ENCODE measurements at regions not wholly inside any gene's neighbourhood (a gene's known extent, or its start where the extent isn't known, plus 50 kb on each side); places are given as distances from the start of the nearest gene placed in this dataset.

DNA sequence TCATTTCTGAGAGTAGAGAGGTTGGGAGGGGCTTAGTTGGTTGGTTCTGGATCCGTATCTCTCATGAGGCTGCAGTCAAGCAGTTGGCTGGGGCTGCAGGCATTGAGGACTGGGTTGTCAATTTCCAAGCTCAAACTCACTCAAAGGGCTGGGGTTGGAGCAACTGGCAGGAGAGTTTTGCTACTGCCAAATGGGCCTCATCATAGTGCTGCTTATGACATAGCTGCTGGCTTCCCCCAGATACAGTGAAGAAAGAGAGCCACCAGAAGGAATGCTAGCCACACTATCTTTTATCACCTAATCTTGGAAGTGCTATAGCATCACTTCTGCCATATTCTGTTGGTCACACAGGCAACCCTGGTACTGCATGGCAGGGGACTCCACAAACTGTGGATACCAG is 363.5 kb upstream of the USP24 start:
- no peaks in the 10 kb centered on the region for H3K9me3 ChIP-seq
- TF ChIP-seq, protein P1, sequence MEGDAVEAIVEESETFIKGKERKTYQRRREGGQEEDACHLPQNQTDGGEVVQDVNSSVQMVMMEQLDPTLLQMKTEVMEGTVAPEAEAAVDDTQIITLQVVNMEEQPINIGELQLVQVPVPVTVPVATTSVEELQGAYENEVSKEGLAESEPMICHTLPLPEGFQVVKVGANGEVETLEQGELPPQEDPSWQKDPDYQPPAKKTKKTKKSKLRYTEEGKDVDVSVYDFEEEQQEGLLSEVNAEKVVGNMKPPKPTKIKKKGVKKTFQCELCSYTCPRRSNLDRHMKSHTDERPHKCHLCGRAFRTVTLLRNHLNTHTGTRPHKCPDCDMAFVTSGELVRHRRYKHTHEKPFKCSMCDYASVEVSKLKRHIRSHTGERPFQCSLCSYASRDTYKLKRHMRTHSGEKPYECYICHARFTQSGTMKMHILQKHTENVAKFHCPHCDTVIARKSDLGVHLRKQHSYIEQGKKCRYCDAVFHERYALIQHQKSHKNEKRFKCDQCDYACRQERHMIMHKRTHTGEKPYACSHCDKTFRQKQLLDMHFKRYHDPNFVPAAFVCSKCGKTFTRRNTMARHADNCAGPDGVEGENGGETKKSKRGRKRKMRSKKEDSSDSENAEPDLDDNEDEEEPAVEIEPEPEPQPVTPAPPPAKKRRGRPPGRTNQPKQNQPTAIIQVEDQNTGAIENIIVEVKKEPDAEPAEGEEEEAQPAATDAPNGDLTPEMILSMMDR (IDR thresholded peaks at IDR 0.05) = no peak
- TF ChIP-seq POLR2A (IDR thresholded peaks at IDR 0.05) = no peak
- DNase-seq = no peak
- no peak overlapping the region for H3K4me3 ChIP-seq
- peak overlapping the region in 1 of 2 donors; percentile 93 for H3K27ac ChIP-seq
- intact Hi-C loops (cut with DNase I; ENCODE audit: low total_unique reads) = no loop called here
- H3K27me3 ChIP-seq = no peaks in the 10 kb centered on the region
- H3K4me1 ChIP-seq = peaks cover 31% of the 10 kb centered on the region
- no peaks in the 10 kb centered on the region for H3K36me3 ChIP-seq (ENCODE audit: low read depth, missing control alignments)
- 76 to 81% methylated on average over 1 of the region's 1 CpG for WGBS, 2 donors

DNA sequence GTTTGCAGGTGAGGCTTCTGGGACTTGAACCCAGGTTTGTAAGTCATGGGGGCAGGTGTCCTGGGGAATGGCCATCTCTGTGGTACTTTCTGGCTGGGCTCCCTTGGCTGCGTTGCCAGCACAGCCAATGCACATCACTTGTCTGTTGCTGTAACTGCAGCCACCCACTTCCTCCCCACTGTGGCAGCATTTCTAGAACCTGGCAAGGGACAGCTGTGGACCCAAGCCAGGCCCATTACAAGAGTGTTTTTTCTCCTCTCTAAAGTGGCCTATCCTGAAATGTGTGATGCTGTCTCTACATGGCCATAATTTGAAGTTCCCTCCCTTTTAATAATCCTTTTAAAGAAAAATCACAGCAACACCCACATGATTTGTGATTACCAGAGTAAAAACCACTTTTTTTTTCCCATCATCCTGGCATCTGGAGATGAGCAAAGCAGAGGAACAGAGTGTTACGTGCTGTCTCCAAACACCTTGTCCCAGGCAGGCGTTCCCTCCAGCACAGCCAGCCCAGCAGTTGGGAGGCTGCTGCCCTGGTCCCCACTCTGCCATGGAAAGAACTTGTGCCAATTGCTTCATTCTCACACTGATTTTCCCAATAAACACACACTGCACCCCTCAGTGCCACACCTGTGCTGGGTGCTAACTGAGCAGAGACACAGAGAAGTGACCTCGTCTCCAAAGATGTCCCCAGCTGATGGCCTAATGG is 360.6 kb upstream of the USP24 start:
- intact Hi-C loops (cut with DNase I; ENCODE audit: low total_unique reads) = no loop called here
- no peaks in the 10 kb centered on the region for H3K36me3 ChIP-seq (ENCODE audit: low read depth, missing control alignments)
- DNase-seq = no peak
- no peak for TF ChIP-seq POLR2A (IDR thresholded peaks at IDR 0.05)
- TF ChIP-seq, protein P1 (IDR thresholded peaks at IDR 0.05) = no peak
- no peaks in the 10 kb centered on the region for H3K27me3 ChIP-seq
- peak overlapping the region in 1 of 2 donors; percentile 34 for H3K27ac ChIP-seq
- no peak overlapping the region for H3K4me3 ChIP-seq
- H3K4me1 ChIP-seq = peaks cover 9% of the 10 kb centered on the region
- WGBS, 2 donors = 67 to 69% methylated on average over 4 of the region's 4 CpGs
- no peaks in the 10 kb centered on the region for H3K9me3 ChIP-seq

- no peaks in the 10 kb centered on the region for H3K27me3 ChIP-seq
- no peak overlapping the region for H3K4me3 ChIP-seq
- no peak for DNase-seq
- intact Hi-C loops (cut with DNase I; ENCODE audit: low total_unique reads) = no loop called here
- peaks cover 3% of the 10 kb centered on the region for H3K4me1 ChIP-seq
- H3K27ac ChIP-seq = no peak overlapping the region
- no peaks in the 10 kb centered on the region for H3K36me3 ChIP-seq (ENCODE audit: low read depth, missing control alignments)
- 79 to 87% methylated on average over 5 of the region's 5 CpGs for WGBS, 2 donors
- H3K9me3 ChIP-seq = no peaks in the 10 kb centered on the region
- TF ChIP-seq POLR2A (IDR thresholded peaks at IDR 0.05) = no peak
- TF ChIP-seq, protein P1 (IDR thresholded peaks at IDR 0.05) = no peak
Measured at GRCh38 chr1:55574691-55575225, 359.6 kb upstream of the USP24 start.

DNA sequence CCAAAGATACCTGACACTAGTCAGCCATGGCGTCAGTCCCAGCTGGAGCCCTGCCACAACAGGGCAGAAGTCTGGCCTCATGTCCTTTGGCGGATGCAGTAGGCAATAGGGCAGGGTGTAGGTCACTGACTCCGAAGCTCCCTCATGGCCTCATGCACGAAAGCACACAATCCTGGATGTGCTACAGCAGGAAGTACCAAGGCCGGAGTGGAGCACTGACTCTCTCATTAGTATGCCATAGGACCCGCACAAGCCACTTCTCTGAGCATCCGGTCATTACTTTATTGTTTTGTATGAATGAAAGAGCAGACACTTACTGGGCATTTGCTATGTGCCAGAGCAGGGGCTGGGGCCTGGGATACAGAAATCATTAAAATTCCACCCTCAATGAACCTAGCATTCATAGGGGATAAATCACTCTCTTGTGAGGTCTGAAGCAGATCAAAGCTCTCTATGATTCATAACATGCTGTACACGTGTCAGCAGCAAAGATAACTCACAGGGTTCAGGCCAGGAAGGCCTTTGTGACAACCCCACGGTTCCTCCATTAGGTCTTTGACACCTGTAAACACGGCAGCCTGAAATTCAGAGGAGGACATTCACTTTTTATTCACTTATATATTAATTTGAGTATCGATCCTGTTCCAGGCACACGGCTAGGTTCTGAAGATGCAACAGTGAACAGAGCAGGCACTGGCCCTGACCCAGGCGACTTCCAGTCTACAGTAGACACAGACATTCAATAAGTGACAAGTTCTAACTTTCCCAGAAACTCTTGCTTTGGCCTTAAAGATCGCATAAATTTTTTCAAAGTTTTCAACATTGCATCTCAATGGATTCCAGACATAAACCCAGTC is 357.9 kb upstream of the USP24 start:
- DNase-seq = no peak
- Histone ChIP-seq H3K4me1 (no peaks in the 10 kb centered on the region), H3K27ac (no peak overlapping the region), H3K9me3 (no peaks in the 10 kb centered on the region), H3K4me3 (no peak overlapping the region), H3K27me3 (no peaks in the 10 kb centered on the region), H3K36me3 (ENCODE audit: low read depth, missing control alignments) (no peaks in the 10 kb centered on the region)
- WGBS, 2 donors = 81 to 87% methylated on average over 11 to 14 of the region's 14 CpGs
- intact Hi-C loops (cut with DNase I; ENCODE audit: low total_unique reads) = no loop called here
- TF ChIP-seq POLR2A (IDR thresholded peaks at IDR 0.05) = no peak
- TF ChIP-seq, protein P1 (IDR thresholded peaks at IDR 0.05) = no peak

All from testis (tissue), 2 donors.